ENCODE measurements at regions not wholly inside any gene's neighbourhood (a gene's known extent, or its start where the extent isn't known, plus 50 kb on each side); places are given as distances from the start of the nearest gene placed in this dataset.

DNA sequence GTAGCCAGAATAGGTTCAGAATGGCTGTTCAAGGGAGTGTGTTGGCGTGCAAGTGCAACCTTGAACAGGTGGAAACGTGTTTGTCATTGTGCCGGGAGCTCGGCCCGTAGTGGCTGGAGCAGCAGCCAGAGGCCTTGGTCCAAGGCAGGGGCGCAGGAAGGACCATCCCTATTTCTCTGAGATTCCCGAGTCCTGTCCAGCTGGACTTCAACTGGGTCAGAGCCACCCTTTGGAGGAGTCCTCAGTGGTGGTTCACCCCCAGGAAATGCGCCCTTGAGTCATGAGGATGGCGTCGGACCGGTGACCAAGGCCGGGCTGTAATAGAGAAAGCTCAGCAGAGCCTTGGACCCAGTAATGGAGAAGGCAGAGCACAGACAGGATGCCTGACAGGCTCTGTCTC, 1402.0 kb downstream of the BRD1 start:
- Mint-ChIP-seq H3K4me1 (peaks cover 10% of the 10 kb centered on the region), H3K4me3 (no peak overlapping the region), H3K27me3 (ENCODE audit: insufficient read depth, low read depth, poor library complexity) (peaks cover 8% of the 10 kb centered on the region), H3K9me3 (peaks cover 3% of the 10 kb centered on the region; the same call in 1 of the 3 replicates), H3K27ac (no peak overlapping the region), H3K36me3 (ENCODE audit: low read depth) (no peaks in the 10 kb centered on the region)
- Histone ChIP-seq H3K79me2 (replicated peaks; ENCODE audit: insufficient read depth) (no peaks in the 10 kb centered on the region), H3K4me3 (no peak overlapping the region), H3K9me2 (ENCODE audit: insufficient read depth) (no peaks in the 10 kb centered on the region), H3K4me1 (ENCODE audit: insufficient read depth) (no peaks in the 10 kb centered on the region), H3K27ac (ENCODE audit: low read depth) (no peak overlapping the region), H3F3A (replicated peaks; ENCODE audit: low read depth) (no peaks in the 10 kb centered on the region), H3K27me3 (ENCODE audit: insufficient read depth) (no peaks in the 10 kb centered on the region), H3K36me3 (ENCODE audit: insufficient read depth) (no peaks in the 10 kb centered on the region), H2AFZ (no peak overlapping the region), H4K20me1 (replicated peaks; ENCODE audit: insufficient read depth) (no peaks in the 10 kb centered on the region), H3K4me2 (no peak overlapping the region)
- DNase-seq (ENCODE audit: low spot score) (no peak), ATAC-seq (no peak)
- TF ChIP-seq STAT1 (IDR thresholded peaks at IDR 0.05; ENCODE audit: unreplicated experiment) = no peak
- TF ChIP-seq NANOG (IDR thresholded peaks at IDR 0.05; ENCODE audit: borderline replicate concordance) = no peak
- TF ChIP-seq JUNB (IDR thresholded peaks at IDR 0.05; ENCODE audit: unreplicated experiment) = no peak
- TF ChIP-seq POLR2AphosphoS5 (IDR thresholded peaks at IDR 0.05; ENCODE audit: low read depth) = no peak

DNA sequence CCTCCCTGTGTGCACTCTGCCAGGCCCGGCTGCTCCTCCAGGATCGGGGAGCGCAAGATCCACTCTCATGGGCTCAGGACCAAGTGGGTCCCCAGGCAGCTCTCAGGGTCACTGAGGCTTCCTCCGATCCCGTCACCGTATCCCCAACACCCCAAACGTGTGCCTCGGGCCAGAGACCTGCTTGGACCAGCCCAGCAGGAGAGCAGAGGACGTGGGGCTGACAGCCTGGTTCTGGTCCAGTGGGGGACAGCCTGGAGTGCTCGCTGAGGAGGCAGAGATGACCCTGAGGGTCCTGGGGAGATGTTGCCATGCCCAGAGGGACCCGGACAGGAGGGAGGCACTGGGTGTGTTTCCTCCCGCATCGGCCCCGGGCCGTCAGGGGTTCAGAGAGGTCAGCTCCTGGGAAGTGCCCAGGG, 1402.6 kb downstream of the BRD1 start:
- no peak for ATAC-seq
- H3K4me1 Mint-ChIP-seq = peaks cover 10% of the 10 kb centered on the region

DNA sequence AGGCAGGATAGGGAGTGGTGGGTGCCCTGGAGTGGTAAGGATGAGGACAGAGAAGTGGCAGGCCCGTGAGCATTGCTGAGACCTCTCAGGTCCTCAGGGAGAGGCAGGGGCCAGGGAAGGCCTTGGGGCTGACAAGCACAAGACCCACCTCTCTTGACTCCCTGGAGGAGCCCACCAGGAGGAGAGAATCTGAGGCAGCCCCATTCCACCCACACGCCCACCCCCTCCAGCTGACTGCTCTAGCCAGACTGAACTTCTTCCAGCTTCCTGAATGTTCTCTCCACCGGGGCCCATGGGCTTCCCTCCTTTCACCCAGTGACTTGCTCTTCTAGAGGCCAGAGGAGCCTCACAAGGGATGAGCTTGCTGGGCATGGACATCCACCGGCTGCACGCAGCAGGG, 1403.0 kb downstream of the BRD1 start:
- ATAC-seq (no peak), DNase-seq (ENCODE audit: low spot score) (no peak)
- Histone ChIP-seq H3K27ac (ENCODE audit: low read depth) (no peak overlapping the region), H3K9me2 (ENCODE audit: insufficient read depth) (no peaks in the 10 kb centered on the region), H3F3A (replicated peaks; ENCODE audit: low read depth) (no peaks in the 10 kb centered on the region), H3K4me2 (no peak overlapping the region), H3K4me1 (ENCODE audit: insufficient read depth) (no peaks in the 10 kb centered on the region), H3K27me3 (ENCODE audit: insufficient read depth) (no peaks in the 10 kb centered on the region), H4K20me1 (replicated peaks; ENCODE audit: insufficient read depth) (no peaks in the 10 kb centered on the region), H3K36me3 (ENCODE audit: insufficient read depth) (no peaks in the 10 kb centered on the region), H2AFZ (no peak overlapping the region), H3K79me2 (replicated peaks; ENCODE audit: insufficient read depth) (no peaks in the 10 kb centered on the region), H3K4me3 (no peak overlapping the region)
- peaks cover 3% of the 10 kb centered on the region; the same call in 1 of the 3 replicates for H3K9me3 Mint-ChIP-seq
- no peaks in the 10 kb centered on the region for H3K36me3 Mint-ChIP-seq (ENCODE audit: low read depth)
- H3K27ac Mint-ChIP-seq = no peak overlapping the region
- peaks cover 6% of the 10 kb centered on the region for H3K27me3 Mint-ChIP-seq (ENCODE audit: insufficient read depth, low read depth, poor library complexity)
- H3K4me3 Mint-ChIP-seq = no peak overlapping the region
- peaks cover 10% of the 10 kb centered on the region for H3K4me1 Mint-ChIP-seq
- no peak for TF ChIP-seq ZNF331 (CRISPR knock-in tag; IDR thresholded peaks at IDR 0.05; ENCODE audit: low read depth)
- TF ChIP-seq, protein P1, sequence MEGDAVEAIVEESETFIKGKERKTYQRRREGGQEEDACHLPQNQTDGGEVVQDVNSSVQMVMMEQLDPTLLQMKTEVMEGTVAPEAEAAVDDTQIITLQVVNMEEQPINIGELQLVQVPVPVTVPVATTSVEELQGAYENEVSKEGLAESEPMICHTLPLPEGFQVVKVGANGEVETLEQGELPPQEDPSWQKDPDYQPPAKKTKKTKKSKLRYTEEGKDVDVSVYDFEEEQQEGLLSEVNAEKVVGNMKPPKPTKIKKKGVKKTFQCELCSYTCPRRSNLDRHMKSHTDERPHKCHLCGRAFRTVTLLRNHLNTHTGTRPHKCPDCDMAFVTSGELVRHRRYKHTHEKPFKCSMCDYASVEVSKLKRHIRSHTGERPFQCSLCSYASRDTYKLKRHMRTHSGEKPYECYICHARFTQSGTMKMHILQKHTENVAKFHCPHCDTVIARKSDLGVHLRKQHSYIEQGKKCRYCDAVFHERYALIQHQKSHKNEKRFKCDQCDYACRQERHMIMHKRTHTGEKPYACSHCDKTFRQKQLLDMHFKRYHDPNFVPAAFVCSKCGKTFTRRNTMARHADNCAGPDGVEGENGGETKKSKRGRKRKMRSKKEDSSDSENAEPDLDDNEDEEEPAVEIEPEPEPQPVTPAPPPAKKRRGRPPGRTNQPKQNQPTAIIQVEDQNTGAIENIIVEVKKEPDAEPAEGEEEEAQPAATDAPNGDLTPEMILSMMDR (conservative IDR thresholded peaks at IDR 0.05; ENCODE audit: low read depth in 2 of 2) = no peak
- no peak for TF ChIP-seq JUNB (IDR thresholded peaks at IDR 0.05; ENCODE audit: unreplicated experiment)
- TF ChIP-seq ZNF114 (CRISPR knock-in tag; IDR thresholded peaks at IDR 0.05) = no peak
- TF ChIP-seq, protein P2, sequence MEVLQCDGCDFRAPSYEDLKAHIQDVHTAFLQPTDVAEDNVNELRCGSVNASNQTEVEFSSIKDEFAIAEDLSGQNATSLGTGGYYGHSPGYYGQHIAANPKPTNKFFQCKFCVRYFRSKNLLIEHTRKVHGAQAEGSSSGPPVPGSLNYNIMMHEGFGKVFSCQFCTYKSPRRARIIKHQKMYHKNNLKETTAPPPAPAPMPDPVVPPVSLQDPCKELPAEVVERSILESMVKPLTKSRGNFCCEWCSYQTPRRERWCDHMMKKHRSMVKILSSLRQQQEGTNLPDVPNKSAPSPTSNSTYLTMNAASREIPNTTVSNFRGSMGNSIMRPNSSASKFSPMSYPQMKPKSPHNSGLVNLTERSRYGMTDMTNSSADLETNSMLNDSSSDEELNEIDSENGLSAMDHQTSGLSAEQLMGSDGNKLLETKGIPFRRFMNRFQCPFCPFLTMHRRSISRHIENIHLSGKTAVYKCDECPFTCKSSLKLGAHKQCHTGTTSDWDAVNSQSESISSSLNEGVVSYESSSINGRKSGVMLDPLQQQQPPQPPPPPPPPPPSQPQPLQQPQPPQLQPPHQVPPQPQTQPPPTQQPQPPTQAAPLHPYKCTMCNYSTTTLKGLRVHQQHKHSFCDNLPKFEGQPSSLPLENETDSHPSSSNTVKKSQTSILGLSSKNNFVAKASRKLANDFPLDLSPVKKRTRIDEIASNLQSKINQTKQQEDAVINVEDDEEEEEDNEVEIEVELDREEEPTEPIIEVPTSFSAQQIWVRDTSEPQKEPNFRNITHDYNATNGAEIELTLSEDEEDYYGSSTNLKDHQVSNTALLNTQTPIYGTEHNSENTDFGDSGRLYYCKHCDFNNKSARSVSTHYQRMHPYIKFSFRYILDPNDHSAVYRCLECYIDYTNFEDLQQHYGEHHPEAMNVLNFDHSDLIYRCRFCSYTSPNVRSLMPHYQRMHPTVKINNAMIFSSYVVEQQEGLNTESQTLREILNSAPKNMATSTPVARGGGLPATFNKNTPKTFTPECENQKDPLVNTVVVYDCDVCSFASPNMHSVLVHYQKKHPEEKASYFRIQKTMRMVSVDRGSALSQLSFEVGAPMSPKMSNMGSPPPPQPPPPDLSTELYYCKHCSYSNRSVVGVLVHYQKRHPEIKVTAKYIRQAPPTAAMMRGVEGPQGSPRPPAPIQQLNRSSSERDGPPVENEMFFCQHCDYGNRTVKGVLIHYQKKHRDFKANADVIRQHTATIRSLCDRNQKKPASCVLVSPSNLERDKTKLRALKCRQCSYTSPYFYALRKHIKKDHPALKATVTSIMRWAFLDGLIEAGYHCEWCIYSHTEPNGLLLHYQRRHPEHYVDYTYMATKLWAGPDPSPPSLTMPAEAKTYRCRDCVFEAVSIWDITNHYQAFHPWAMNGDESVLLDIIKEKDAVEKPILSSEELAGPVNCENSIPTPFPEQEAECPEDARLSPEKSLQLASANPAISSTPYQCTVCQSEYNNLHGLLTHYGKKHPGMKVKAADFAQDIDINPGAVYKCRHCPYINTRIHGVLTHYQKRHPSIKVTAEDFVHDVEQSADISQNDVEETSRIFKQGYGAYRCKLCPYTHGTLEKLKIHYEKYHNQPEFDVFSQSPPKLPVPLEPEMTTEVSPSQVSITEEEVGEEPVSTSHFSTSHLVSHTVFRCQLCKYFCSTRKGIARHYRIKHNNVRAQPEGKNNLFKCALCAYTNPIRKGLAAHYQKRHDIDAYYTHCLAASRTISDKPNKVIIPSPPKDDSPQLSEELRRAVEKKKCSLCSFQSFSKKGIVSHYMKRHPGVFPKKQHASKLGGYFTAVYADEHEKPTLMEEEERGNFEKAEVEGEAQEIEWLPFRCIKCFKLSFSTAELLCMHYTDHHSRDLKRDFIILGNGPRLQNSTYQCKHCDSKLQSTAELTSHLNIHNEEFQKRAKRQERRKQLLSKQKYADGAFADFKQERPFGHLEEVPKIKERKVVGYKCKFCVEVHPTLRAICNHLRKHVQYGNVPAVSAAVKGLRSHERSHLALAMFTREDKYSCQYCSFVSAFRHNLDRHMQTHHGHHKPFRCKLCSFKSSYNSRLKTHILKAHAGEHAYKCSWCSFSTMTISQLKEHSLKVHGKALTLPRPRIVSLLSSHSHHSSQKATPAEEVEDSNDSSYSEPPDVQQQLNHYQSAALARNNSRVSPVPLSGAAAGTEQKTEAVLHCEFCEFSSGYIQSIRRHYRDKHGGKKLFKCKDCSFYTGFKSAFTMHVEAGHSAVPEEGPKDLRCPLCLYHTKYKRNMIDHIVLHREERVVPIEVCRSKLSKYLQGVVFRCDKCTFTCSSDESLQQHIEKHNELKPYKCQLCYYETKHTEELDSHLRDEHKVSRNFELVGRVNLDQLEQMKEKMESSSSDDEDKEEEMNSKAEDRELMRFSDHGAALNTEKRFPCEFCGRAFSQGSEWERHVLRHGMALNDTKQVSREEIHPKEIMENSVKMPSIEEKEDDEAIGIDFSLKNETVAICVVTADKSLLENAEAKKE (CRISPR knock-in tag; IDR thresholded peaks at IDR 0.05) = no peak
- TF ChIP-seq NANOG (IDR thresholded peaks at IDR 0.05; ENCODE audit: borderline replicate concordance) = no peak
- TF ChIP-seq POLR2AphosphoS5 (IDR thresholded peaks at IDR 0.05; ENCODE audit: low read depth) = no peak

More for the DNA sequence above, 1402.6 kb downstream of the BRD1 start:
- peaks cover 6% of the 10 kb centered on the region for H3K27me3 Mint-ChIP-seq (ENCODE audit: insufficient read depth, low read depth, poor library complexity)
- H3K4me1 ChIP-seq (ENCODE audit: insufficient read depth) = no peaks in the 10 kb centered on the region
- H3K79me2 ChIP-seq (replicated peaks; ENCODE audit: insufficient read depth) = no peaks in the 10 kb centered on the region
- TF ChIP-seq NANOG (IDR thresholded peaks at IDR 0.05; ENCODE audit: borderline replicate concordance) = no peak
- H3K9me3 Mint-ChIP-seq = peaks cover 3% of the 10 kb centered on the region; the same call in 1 of the 3 replicates
- H3K36me3 ChIP-seq (ENCODE audit: insufficient read depth) = no peaks in the 10 kb centered on the region
- no peaks in the 10 kb centered on the region for H3F3A ChIP-seq (replicated peaks; ENCODE audit: low read depth)
- H3K27ac ChIP-seq (ENCODE audit: low read depth) = no peak overlapping the region
- no peaks in the 10 kb centered on the region for H3K36me3 Mint-ChIP-seq (ENCODE audit: low read depth)
- H3K4me2 ChIP-seq = no peak overlapping the region
- H3K4me3 Mint-ChIP-seq = no peak overlapping the region
- DNase-seq (ENCODE audit: low spot score) = no peak
- H3K27me3 ChIP-seq (ENCODE audit: insufficient read depth) = no peaks in the 10 kb centered on the region
- H3K4me3 ChIP-seq = no peak overlapping the region
- no peaks in the 10 kb centered on the region for H4K20me1 ChIP-seq (replicated peaks; ENCODE audit: insufficient read depth)
- H3K9me2 ChIP-seq (ENCODE audit: insufficient read depth) = no peaks in the 10 kb centered on the region
- H3K27ac Mint-ChIP-seq = no peak overlapping the region
- H2AFZ ChIP-seq = no peak overlapping the region

Data from GM23338 (cell line).